Ascending aorta (tissue), 2 donors: ENCODE measurements at regions not wholly inside any gene's neighbourhood (a gene's known extent, or its start where the extent isn't known, plus 50 kb on each side); places are given as distances from the start of the nearest gene placed in this dataset.

Source experiments
- DNase-seq, 2 donors: peaks; one replicate each; pipeline ENCODE4 v3.0.0-alpha.2; 2019; ENCODE audit warnings: low spot score in 2 of 2
- H3K27ac ChIP-seq, 2 donors: fragments of 200-600 bp; sonication (generic); one replicate each; pipeline ENCODE4 v1.5.1; 2016 to 2017; ENCODE audit warnings: mild to moderate bottlenecking in 1 of 2
- H3K27me3 ChIP-seq: fragments of 200-600 bp; sonication (generic); one replicate; pipeline ENCODE4 v1.5.1; 2017
- H3K36me3 ChIP-seq, 2 donors: fragments of 200-600 bp; sonication (generic); one replicate each; pipeline ENCODE4 v1.5.1; 2016
- H3K4me1 ChIP-seq, 2 donors: fragments of 200-600 bp; sonication (generic); one replicate each; pipeline ENCODE4 v1.5.1; 2016 to 2017; ENCODE audit warnings: mild to moderate bottlenecking in 1 of 2
- H3K4me3 ChIP-seq, 2 donors: fragments of 200-600 bp; sonication (generic); one replicate each; pipeline ENCODE4 v1.5.1; 2016 to 2017; ENCODE audit warnings: mild to moderate bottlenecking in 1 of 2
- H3K9me3 ChIP-seq, 2 donors: fragments of 200-600 bp; sonication (generic); one replicate each; pipeline ENCODE4 v1.5.1; 2016
- CTCF ChIP-seq, 3 experiments: fragments of 200-600 bp in 2 of 3; fragments of 450-650 bp in 1 of 3; sonication (generic) in 2 of 3; IDR thresholded peaks; one replicate each; pipeline ENCODE4 v1.5.1; 2016 to 2019; ENCODE audit warnings: antibody characterized with exemption in 3 of 3, mild to moderate bottlenecking in 1 of 3, moderate library complexity in 1 of 3
- intact Hi-C: fragments of 100-400 bp; cut with DNase I; formaldehyde crosslinking; loops from one replicate; pipeline ENCODE4 v1.15.1; 2023

GRCh38 chr14:38904959-38905358 is 198.1 kb downstream of the SEC23A start:
- Histone ChIP-seq H3K4me1 (no peaks in the 10 kb centered on the region), H3K36me3 (no peaks in the 10 kb centered on the region), H3K27me3 (no peaks in the 10 kb centered on the region), H3K9me3 (no peaks in the 10 kb centered on the region), H3K4me3 (no peak overlapping the region), H3K27ac (no peak overlapping the region)
- intact Hi-C loops = no loop called here
- DNase-seq = no peak
- TF ChIP-seq CTCF (IDR thresholded peaks at IDR 0.05) = no peak

- DNase-seq = no peak
- Histone ChIP-seq H3K4me1 (no peaks in the 10 kb centered on the region), H3K4me3 (no peak overlapping the region), H3K36me3 (no peaks in the 10 kb centered on the region), H3K9me3 (no peaks in the 10 kb centered on the region), H3K27me3 (no peaks in the 10 kb centered on the region), H3K27ac (no peak overlapping the region)
- no peak for TF ChIP-seq CTCF (IDR thresholded peaks at IDR 0.05)
- intact Hi-C loops = no loop called here
Observed at GRCh38 chr14:38901791-38902190, 201.2 kb downstream of the SEC23A start.

- H3K36me3 ChIP-seq = no peaks in the 10 kb centered on the region
- H3K4me1 ChIP-seq = no peaks in the 10 kb centered on the region
- no peak overlapping the region for H3K4me3 ChIP-seq
- intact Hi-C loops = no loop called here
- H3K27me3 ChIP-seq = no peaks in the 10 kb centered on the region
- H3K9me3 ChIP-seq = no peaks in the 10 kb centered on the region
- H3K27ac ChIP-seq = no peak overlapping the region
- no peak for TF ChIP-seq CTCF (IDR thresholded peaks at IDR 0.05)
- no peak for DNase-seq
Observed at GRCh38 chr14:38900887-38901286, 202.1 kb downstream of the SEC23A start.

GRCh38 chr14:38887696-38888095 is 215.3 kb downstream of the SEC23A start:
- Histone ChIP-seq H3K4me3 (no peak overlapping the region), H3K9me3 (no peaks in the 10 kb centered on the region), H3K36me3 (no peaks in the 10 kb centered on the region), H3K27me3 (no peaks in the 10 kb centered on the region), H3K4me1 (no peaks in the 10 kb centered on the region), H3K27ac (no peak overlapping the region)
- DNase-seq = no peak
- intact Hi-C loops = no loop called here
- TF ChIP-seq CTCF (IDR thresholded peaks at IDR 0.05) = no peak

- no peak for TF ChIP-seq CTCF (IDR thresholded peaks at IDR 0.05)
- no peak for DNase-seq
- Histone ChIP-seq H3K36me3 (no peaks in the 10 kb centered on the region), H3K4me1 (no peaks in the 10 kb centered on the region), H3K27me3 (no peaks in the 10 kb centered on the region), H3K9me3 (no peaks in the 10 kb centered on the region), H3K27ac (no peak overlapping the region), H3K4me3 (no peak overlapping the region)
- intact Hi-C loops = no loop called here
Observed at GRCh38 chr14:38884109-38884508, 218.9 kb downstream of the SEC23A start.

- Histone ChIP-seq H3K9me3 (no peaks in the 10 kb centered on the region), H3K4me1 (no peaks in the 10 kb centered on the region), H3K27ac (no peak overlapping the region), H3K4me3 (no peak overlapping the region), H3K27me3 (no peaks in the 10 kb centered on the region), H3K36me3 (no peaks in the 10 kb centered on the region)
- no peak for TF ChIP-seq CTCF (IDR thresholded peaks at IDR 0.05)
- DNase-seq = no peak
- intact Hi-C loops = no loop called here
Observed at GRCh38 chr14:38883127-38883526, 219.9 kb downstream of the SEC23A start.
